ENCODE measurements at regions not wholly inside any gene's neighbourhood (a gene's known extent, or its start where the extent isn't known, plus 50 kb on each side); places are given as distances from the start of the nearest gene placed in this dataset.

GRCh38 chr3:64304828-64305410 lies 79.7 kb upstream of the PRICKLE2 start:
- TF ChIP-seq ZNF384 (IDR thresholded peaks at IDR 0.05) (no peak), ARNT (IDR thresholded peaks at IDR 0.05) (no peak), CTBP1 (IDR thresholded peaks at IDR 0.05; ENCODE audit: borderline replicate concordance) (no peak), FOXK2 (IDR thresholded peaks at IDR 0.05) (no peak), HDGF (IDR thresholded peaks at IDR 0.05; ENCODE audit: borderline replicate concordance) (no peak), LEF1 (IDR thresholded peaks at IDR 0.05; ENCODE audit: borderline replicate concordance) (no peak), NFRKB (IDR thresholded peaks at IDR 0.05) (no peak), SUZ12 (IDR thresholded peaks at IDR 0.05) (no peak), SP1 (IDR thresholded peaks at IDR 0.05) (no peak), L3MBTL2 (conservative IDR thresholded peaks at IDR 0.05) (no peak), BHLHE40 (IDR thresholded peaks at IDR 0.05; ENCODE audit: borderline replicate concordance) (no peak), TARDBP (IDR thresholded peaks at IDR 0.05) (no peak), FOXM1 (IDR thresholded peaks at IDR 0.05; ENCODE audit: borderline replicate concordance) (no peak), PKNOX1 (IDR thresholded peaks at IDR 0.05) (no peak), ELF4 (IDR thresholded peaks at IDR 0.05) (no peak), FOXA1 (IDR thresholded peaks at IDR 0.05) (no peak)
- POLR2A ChIA-PET, result no interaction called here
- CTCF ChIA-PET, result no interaction called here
- no peak for DNase-seq (ENCODE audit: extremely low spot score)

GRCh38 chr3:64303881-64304280 lies 78.6 kb upstream of the PRICKLE2 start:
- ChIA-PET CTCF (no interaction called here), POLR2A (no interaction called here)
- TF ChIP-seq LEF1 (IDR thresholded peaks at IDR 0.05; ENCODE audit: borderline replicate concordance) (no peak), ARNT (IDR thresholded peaks at IDR 0.05) (no peak), L3MBTL2 (conservative IDR thresholded peaks at IDR 0.05) (no peak), PKNOX1 (IDR thresholded peaks at IDR 0.05) (no peak), CTBP1 (IDR thresholded peaks at IDR 0.05; ENCODE audit: borderline replicate concordance) (no peak), BHLHE40 (IDR thresholded peaks at IDR 0.05; ENCODE audit: borderline replicate concordance) (no peak), SUZ12 (IDR thresholded peaks at IDR 0.05) (no peak), TARDBP (IDR thresholded peaks at IDR 0.05) (no peak), SP1 (IDR thresholded peaks at IDR 0.05) (no peak), FOXA1 (IDR thresholded peaks at IDR 0.05) (no peak), NFRKB (IDR thresholded peaks at IDR 0.05) (no peak), FOXK2 (IDR thresholded peaks at IDR 0.05) (no peak), ZNF384 (IDR thresholded peaks at IDR 0.05) (no peak), HDGF (IDR thresholded peaks at IDR 0.05; ENCODE audit: borderline replicate concordance) (no peak), ELF4 (IDR thresholded peaks at IDR 0.05) (no peak), FOXM1 (IDR thresholded peaks at IDR 0.05; ENCODE audit: borderline replicate concordance) (no peak)
- DNase-seq (ENCODE audit: extremely low spot score), result no peak

GRCh38 chr3:64303401-64303800 lies 78.1 kb upstream of the PRICKLE2 start:
- ChIA-PET POLR2A (no interaction called here), CTCF (no interaction called here)
- TF ChIP-seq ELF4 (IDR thresholded peaks at IDR 0.05), result no peak
- no peak for TF ChIP-seq LEF1 (IDR thresholded peaks at IDR 0.05; ENCODE audit: borderline replicate concordance)
- no peak for TF ChIP-seq FOXK2 (IDR thresholded peaks at IDR 0.05)
- no peak for TF ChIP-seq NFRKB (IDR thresholded peaks at IDR 0.05)
- no peak for DNase-seq (ENCODE audit: extremely low spot score)

GRCh38 chr3:64301476-64301875 lies 76.2 kb upstream of the PRICKLE2 start:
- DNase-seq (ENCODE audit: extremely low spot score), result no peak
- CTCF ChIA-PET, result interaction anchor here (0.6 kb wide), 1 partner anchor 1546 kb away, joined by 3 read pairs; no protein-coding TSS in a partner anchor

GRCh38 chr3:64300790-64301423 lies 75.6 kb upstream of the PRICKLE2 start:
- no peak for TF ChIP-seq LEF1 (IDR thresholded peaks at IDR 0.05; ENCODE audit: borderline replicate concordance)
- TF ChIP-seq FOXA1 (IDR thresholded peaks at IDR 0.05), result no peak
- TF ChIP-seq FOXK2 (IDR thresholded peaks at IDR 0.05), result no peak
- DNase-seq (ENCODE audit: extremely low spot score), result no peak
- CTCF ChIA-PET, result interaction anchor here (0.6 kb wide), 1 partner anchor 1546 kb away, joined by 3 read pairs; no protein-coding TSS in a partner anchor
- POLR2A ChIA-PET, result no interaction called here

More at GRCh38 chr3:64301476-64301875, 76.2 kb upstream of the PRICKLE2 start:
- TF ChIP-seq FOXM1 (IDR thresholded peaks at IDR 0.05; ENCODE audit: borderline replicate concordance) (no peak), BHLHE40 (IDR thresholded peaks at IDR 0.05; ENCODE audit: borderline replicate concordance) (no peak), ZNF384 (IDR thresholded peaks at IDR 0.05) (no peak), FOXA1 (IDR thresholded peaks at IDR 0.05) (no peak), SP1 (IDR thresholded peaks at IDR 0.05) (no peak), LEF1 (IDR thresholded peaks at IDR 0.05; ENCODE audit: borderline replicate concordance) (no peak), SUZ12 (IDR thresholded peaks at IDR 0.05) (no peak), FOXK2 (IDR thresholded peaks at IDR 0.05) (no peak), HDGF (IDR thresholded peaks at IDR 0.05; ENCODE audit: borderline replicate concordance) (no peak), PKNOX1 (IDR thresholded peaks at IDR 0.05) (no peak), ARNT (IDR thresholded peaks at IDR 0.05) (no peak)
- POLR2A ChIA-PET, result no interaction called here

- ChIA-PET POLR2A (no interaction called here), CTCF (no interaction called here)
- no peak for DNase-seq (ENCODE audit: extremely low spot score)
- no peak for TF ChIP-seq LEF1 (IDR thresholded peaks at IDR 0.05; ENCODE audit: borderline replicate concordance)
- no peak for TF ChIP-seq ZNF384 (IDR thresholded peaks at IDR 0.05)
- TF ChIP-seq PKNOX1 (IDR thresholded peaks at IDR 0.05), result no peak
- TF ChIP-seq ARNT (IDR thresholded peaks at IDR 0.05), result no peak
- no peak for TF ChIP-seq BHLHE40 (IDR thresholded peaks at IDR 0.05; ENCODE audit: borderline replicate concordance)
- no peak for TF ChIP-seq NFRKB (IDR thresholded peaks at IDR 0.05)
- TF ChIP-seq FOXA1 (IDR thresholded peaks at IDR 0.05), result no peak
- no peak for TF ChIP-seq ELF4 (IDR thresholded peaks at IDR 0.05)
- no peak for TF ChIP-seq FOXK2 (IDR thresholded peaks at IDR 0.05)
- TF ChIP-seq CTBP1 (IDR thresholded peaks at IDR 0.05; ENCODE audit: borderline replicate concordance), result no peak
- TF ChIP-seq L3MBTL2 (conservative IDR thresholded peaks at IDR 0.05), result no peak
- TF ChIP-seq TARDBP (IDR thresholded peaks at IDR 0.05), result no peak
- TF ChIP-seq SUZ12 (IDR thresholded peaks at IDR 0.05), result no peak
- no peak for TF ChIP-seq SP1 (IDR thresholded peaks at IDR 0.05)
These were observed 73.9 kb upstream of the PRICKLE2 start for GRCh38 chr3:64299206-64299605.
